Ovary (tissue), 3 donors: ENCODE measurements at regions not wholly inside any gene's neighbourhood (a gene's known extent, or its start where the extent isn't known, plus 50 kb on each side); places are given as distances from the start of the nearest gene placed in this dataset.

Experiments used
- EP300 ChIP-seq: sonication (generic); formaldehyde crosslinking; IDR thresholded peaks from one replicate; pipeline ENCODE4 v1.6.1; 2017; ENCODE audit warnings: antibody characterized with exemption
- POLR2A ChIP-seq: fragments of 450-650 bp; IDR thresholded peaks from one replicate; pipeline ENCODE4 v1.6.1; 2017; ENCODE audit warnings: antibody characterized with exemption, mild to moderate bottlenecking, moderate library complexity
- TF ChIP-seq, protein P1 (sequence below), 3 donors: fragments of 450-650 bp in 2 of 3; fragments of 200-600 bp in 1 of 3; IDR thresholded peaks; one replicate each; pipeline versions ENCODE4 v1.5.1 to v1.8.0; 2016 to 2022; ENCODE audit warnings: antibody characterized with exemption in 3 of 3, mild to moderate bottlenecking in 1 of 3
- donor health status: DM: no; HTN: no; CAD: no.

DNA sequence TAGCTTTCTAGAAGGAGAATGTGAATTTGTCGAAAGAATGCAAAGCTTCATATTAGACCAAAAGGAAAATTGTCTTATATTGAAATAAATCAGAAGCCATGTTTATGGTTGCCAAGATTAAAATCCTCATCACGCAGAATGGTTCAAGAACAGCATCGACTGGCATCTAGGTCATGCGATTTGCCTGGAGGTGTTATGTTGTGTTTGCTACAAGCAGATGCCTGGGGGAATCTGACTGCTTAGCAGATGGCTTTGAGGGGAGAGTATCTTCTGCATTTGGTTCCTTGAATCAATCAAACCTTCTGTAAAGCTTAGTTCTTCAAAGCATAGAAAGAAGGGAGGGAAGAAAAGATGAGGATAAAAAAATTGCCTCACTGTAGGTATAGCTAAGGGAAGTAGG lies 585.8 kb downstream of the QKI start:
- TF ChIP-seq, protein P1, sequence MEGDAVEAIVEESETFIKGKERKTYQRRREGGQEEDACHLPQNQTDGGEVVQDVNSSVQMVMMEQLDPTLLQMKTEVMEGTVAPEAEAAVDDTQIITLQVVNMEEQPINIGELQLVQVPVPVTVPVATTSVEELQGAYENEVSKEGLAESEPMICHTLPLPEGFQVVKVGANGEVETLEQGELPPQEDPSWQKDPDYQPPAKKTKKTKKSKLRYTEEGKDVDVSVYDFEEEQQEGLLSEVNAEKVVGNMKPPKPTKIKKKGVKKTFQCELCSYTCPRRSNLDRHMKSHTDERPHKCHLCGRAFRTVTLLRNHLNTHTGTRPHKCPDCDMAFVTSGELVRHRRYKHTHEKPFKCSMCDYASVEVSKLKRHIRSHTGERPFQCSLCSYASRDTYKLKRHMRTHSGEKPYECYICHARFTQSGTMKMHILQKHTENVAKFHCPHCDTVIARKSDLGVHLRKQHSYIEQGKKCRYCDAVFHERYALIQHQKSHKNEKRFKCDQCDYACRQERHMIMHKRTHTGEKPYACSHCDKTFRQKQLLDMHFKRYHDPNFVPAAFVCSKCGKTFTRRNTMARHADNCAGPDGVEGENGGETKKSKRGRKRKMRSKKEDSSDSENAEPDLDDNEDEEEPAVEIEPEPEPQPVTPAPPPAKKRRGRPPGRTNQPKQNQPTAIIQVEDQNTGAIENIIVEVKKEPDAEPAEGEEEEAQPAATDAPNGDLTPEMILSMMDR (IDR thresholded peaks at IDR 0.05): no peak
- TF ChIP-seq POLR2A (no peak), EP300 (no peak)
